OCI-LY7 (cell line): ENCODE measurements at regions not wholly inside any gene's neighbourhood (a gene's known extent, or its start where the extent isn't known, plus 50 kb on each side); places are given as distances from the start of the nearest gene placed in this dataset.

Source experiments
- CTCF ChIP-seq: fragments of 200-600 bp; sonication (generic); conservative IDR thresholded peaks from 2 replicates; pipeline ENCODE4 v1.5.1; 2014; ENCODE audit warnings: mild to moderate bottlenecking, antibody characterized with exemption, low read length, moderate library complexity, mixed read lengths
- EZH2phosphoT487 ChIP-seq: fragments of 200-600 bp; sonication (generic); IDR thresholded peaks from 2 replicates; pipeline ENCODE4 v1.6.1; 2018; ENCODE audit warnings: low read depth, borderline replicate concordance, mild to moderate bottlenecking, mixed run types, antibody characterized with exemption, low read length, moderate library complexity, mixed read lengths

DNA sequence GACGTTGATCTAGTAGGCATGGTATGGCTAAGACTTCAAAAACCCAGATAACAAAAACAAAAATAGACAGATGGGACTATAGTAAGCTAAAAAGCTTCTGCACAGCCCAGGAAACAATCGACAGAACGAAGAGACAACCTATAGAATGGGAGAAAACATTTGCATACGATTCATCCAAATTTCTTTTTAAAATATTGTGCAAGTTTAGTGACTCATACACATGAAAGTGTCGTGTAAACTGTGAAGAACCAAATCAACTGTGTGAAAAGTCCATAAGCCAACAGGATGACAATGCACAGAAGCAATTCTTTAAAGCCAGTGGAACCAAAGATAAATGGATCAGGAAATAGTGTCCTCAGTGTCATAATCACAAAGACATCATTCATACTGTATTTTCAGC, 671.1 kb downstream of the RNF144A start:
- no peak for TF ChIP-seq CTCF
- no peak for TF ChIP-seq EZH2phosphoT487
